GM12864 (cell line): ENCODE measurements at regions not wholly inside any gene's neighbourhood (a gene's known extent, or its start where the extent isn't known, plus 50 kb on each side); places are given as distances from the start of the nearest gene placed in this dataset.

Experiments used
- DNase-seq: peaks from one replicate; pipeline ENCODE4 v3.0.0-alpha.2; 2011; ENCODE audit warnings: low read depth
- H3K4me3 ChIP-seq: 2 replicates; pipeline ENCODE4 v1.5.1; 2011; ENCODE audit warnings: mild to moderate bottlenecking, low read depth, low read length, control low read depth
- TF ChIP-seq, protein P1 (sequence below): IDR thresholded peaks from 2 replicates; pipeline ENCODE4 v1.5.1; 2011; ENCODE audit warnings: low read depth, mild to moderate bottlenecking, moderate library complexity, low read length, control low read depth, inconsistent platforms; ENCODE audit errors: missing control alignments

DNA sequence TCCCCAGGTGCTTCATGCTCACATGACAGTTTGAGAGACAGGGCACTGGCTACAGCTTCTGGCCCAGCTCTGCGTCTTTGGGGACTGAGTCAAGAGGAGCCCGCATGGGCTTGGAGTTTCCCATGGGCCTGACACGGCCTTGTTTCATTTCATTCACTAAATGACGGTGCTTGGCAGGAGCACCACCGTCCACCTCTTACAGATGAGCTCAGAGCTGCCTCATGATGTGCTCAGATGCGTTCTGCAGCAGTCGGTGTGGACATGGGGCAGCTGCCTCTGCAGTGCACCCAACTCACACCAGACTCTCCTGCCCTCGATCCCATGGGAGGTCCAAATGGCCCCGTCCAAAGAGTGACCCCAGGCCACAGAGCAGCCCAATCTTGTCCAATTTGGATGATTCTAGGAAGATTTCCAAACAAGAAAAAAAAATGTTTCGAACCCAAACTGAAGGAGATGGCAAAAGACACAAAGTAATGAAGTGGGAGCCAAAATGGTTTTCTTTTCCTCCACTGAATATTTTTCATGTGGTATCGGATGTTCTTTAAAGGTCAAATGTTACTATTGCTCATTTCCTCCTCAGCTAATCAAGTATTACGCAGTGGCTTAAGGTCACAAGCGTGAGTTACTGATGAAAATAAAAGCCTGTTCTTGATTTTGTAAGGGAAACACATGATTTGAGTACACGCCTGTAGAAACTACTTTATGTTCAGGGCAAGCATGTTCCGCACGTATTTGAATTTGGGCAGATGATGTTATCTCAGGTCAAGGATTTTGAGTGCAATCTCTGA, 524.2 kb downstream of the CDH26 start:
- DNase-seq = no peak
- TF ChIP-seq, protein P1, sequence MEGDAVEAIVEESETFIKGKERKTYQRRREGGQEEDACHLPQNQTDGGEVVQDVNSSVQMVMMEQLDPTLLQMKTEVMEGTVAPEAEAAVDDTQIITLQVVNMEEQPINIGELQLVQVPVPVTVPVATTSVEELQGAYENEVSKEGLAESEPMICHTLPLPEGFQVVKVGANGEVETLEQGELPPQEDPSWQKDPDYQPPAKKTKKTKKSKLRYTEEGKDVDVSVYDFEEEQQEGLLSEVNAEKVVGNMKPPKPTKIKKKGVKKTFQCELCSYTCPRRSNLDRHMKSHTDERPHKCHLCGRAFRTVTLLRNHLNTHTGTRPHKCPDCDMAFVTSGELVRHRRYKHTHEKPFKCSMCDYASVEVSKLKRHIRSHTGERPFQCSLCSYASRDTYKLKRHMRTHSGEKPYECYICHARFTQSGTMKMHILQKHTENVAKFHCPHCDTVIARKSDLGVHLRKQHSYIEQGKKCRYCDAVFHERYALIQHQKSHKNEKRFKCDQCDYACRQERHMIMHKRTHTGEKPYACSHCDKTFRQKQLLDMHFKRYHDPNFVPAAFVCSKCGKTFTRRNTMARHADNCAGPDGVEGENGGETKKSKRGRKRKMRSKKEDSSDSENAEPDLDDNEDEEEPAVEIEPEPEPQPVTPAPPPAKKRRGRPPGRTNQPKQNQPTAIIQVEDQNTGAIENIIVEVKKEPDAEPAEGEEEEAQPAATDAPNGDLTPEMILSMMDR = no peak
- H3K4me3 ChIP-seq = no peak overlapping the region

DNA sequence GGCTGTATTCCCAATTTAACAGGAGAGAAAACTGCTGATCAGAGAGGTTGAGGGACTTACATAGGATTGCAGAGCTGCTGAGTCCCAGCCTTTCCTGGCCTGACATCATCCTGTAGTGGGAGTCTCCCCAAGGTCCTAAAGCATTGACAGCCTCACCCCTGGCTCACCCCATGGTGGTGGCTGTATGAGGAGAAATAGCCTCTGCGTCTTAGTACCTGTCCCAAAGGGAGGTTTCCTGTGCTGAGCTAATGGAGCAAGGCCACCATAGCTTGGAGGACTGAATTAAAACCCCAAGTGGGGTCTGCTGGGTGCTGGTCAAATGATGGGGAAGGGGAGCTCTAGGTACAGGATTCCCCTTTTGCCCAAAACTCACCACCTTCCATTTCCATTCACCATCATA, 525.1 kb downstream of the CDH26 start:
- TF ChIP-seq, protein P1 = no peak
- no peak for DNase-seq
- no peak overlapping the region for H3K4me3 ChIP-seq

DNA sequence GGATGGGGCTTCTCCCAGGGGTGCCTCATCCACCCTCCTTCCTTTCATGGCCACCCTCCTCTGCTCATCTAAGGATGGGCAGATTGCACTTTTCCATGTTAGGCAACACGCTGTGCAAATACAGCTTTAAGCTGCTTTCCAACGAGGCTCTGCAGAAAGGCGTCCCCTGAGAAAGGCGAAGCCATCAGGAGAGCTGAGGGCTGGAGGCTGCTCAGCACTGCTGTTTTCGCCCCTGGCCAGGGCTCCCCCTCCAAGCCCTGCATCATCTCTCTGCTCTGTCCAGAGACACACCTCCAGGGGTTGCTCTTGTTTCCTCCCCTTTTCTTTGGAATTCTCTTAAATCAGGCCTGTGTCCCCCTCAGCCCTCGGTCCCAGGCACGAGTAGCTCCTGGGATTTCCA, 526.1 kb downstream of the CDH26 start:
- TF ChIP-seq, protein P1 = no peak
- no peak overlapping the region for H3K4me3 ChIP-seq
- no peak for DNase-seq

DNA sequence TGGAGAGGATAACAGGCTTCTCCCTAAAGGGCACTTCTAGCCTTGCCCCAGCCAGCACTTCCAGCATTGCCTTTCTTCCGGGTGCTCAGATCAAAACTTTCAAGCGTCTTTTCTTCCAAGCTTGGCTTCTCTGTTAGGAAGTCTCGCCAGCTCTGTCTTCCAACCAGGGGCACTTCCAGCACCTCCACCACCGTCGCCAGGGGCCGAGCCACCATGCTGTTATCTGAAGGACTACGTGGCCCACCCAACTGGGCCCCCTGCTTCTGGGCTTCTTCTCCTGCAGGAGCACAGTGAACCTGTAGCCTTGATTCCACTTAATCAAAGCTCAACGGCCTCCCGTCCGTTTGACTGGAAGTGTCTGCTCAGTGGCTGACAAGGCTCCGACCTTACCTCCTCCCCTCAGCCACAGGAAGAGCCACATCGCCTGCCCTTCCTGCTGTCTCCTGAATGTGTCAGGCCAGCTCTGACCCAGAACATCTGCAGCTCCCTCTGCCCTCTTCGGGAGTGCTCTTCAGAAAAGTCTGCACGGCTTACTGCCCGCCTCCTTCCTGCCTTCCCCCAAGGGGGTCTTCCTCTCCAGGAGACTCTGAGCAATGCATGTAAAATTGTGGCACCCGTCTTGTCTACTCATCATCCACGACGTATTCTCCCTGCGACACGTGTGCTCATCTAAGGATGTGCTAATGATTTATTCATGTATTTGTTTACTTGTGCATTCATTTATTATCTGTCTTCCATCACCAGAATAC, 527.0 kb downstream of the CDH26 start:
- no peak overlapping the region for H3K4me3 ChIP-seq
- TF ChIP-seq, protein P1 = no peak
- DNase-seq = no peak

DNA sequence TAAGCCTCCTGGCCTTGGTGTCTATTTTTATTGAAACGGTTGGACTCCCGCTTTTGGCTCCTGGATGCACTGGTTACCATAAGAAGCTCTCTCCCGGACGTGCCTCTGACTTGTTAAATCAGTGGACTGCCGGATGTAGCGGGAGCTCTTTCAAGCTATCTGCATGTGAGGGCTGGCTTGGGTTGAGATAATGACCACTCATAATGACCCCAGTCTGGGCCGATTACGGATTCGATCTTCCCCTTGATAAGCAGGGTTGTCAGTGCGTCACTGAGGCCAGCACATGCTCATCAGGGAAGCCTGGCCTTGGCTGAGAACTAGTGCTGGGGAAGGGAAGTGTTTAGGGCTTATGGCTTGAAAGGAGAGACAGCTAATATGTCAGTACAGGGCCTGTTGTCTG, 528.1 kb downstream of the CDH26 start:
- TF ChIP-seq, protein P1 = no peak
- no peak overlapping the region for H3K4me3 ChIP-seq
- DNase-seq = no peak

DNA sequence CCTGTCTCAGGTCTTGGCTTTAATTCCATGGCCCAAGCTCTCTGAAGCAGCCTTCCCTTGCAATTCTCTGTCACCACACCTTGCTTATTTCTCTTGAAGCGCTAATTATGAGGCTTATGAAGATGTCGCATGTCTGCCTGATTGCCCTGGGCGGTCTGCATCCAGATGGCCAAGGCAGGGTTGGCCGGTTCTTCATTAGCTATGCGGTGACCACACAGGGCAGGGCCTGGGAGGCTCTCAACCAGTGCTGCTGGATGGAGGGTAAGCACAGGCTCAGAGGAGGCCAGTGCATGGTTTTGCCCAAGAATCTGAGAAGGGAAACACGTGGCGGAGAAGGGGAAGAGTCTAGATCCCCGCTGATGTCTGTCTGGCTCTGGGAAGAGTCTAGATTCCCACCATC, 528.7 kb downstream of the CDH26 start:
- H3K4me3 ChIP-seq = no peak overlapping the region
- DNase-seq = no peak
- TF ChIP-seq, protein P1 = no peak
